ENCODE measurements at regions not wholly inside any gene's neighbourhood (a gene's known extent, or its start where the extent isn't known, plus 50 kb on each side); places are given as distances from the start of the nearest gene placed in this dataset.

DNA sequence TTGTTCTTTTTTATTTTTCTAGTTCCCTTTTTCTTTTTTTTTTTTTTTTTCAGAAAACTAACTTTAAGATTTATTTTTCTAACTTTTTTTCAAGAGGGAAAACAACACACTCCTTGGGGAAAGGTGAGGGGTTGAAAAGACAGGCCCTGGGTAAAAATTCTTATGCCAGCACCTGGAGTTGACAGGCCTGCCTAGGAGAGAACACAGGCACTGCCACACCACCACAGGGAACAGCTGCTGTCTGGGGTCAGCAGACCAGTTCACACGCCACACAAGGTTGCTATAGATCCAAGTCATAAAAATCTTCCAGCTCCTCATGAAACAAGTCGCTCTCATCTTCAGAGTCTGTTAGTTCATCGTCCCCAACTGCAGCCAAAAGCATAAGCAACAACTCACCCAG is 246.4 kb downstream of the C12orf50 start:
- H3K27ac ChIP-seq (ENCODE audit: low read length): no peak overlapping the region
- H3K36me3 ChIP-seq (ENCODE audit: control insufficient read depth, low read depth, low read length): no peaks in the 10 kb centered on the region
- H3K27me3 ChIP-seq (ENCODE audit: control insufficient read depth, insufficient read depth, low read length): no peaks in the 10 kb centered on the region
- no peaks in the 10 kb centered on the region for H3K4me1 ChIP-seq (ENCODE audit: control insufficient read depth, low read depth, low read length)
- no peaks in the 10 kb centered on the region for H3K9me3 ChIP-seq (ENCODE audit: control insufficient read depth, low read depth, low read length)
- no peak overlapping the region for H3K9ac ChIP-seq (ENCODE audit: low read length)
- H3K4me3 ChIP-seq (ENCODE audit: low read length): no peak overlapping the region

- Histone ChIP-seq H3K27ac (ENCODE audit: low read length) (no peak overlapping the region), H3K9ac (ENCODE audit: low read length) (no peak overlapping the region), H3K9me3 (ENCODE audit: control insufficient read depth, low read depth, low read length) (no peaks in the 10 kb centered on the region), H3K4me1 (ENCODE audit: control insufficient read depth, low read depth, low read length) (no peaks in the 10 kb centered on the region), H3K36me3 (ENCODE audit: control insufficient read depth, low read depth, low read length) (no peaks in the 10 kb centered on the region), H3K4me3 (ENCODE audit: low read length) (no peak overlapping the region), H3K27me3 (ENCODE audit: control insufficient read depth, insufficient read depth, low read length) (no peaks in the 10 kb centered on the region)
Observed at GRCh38 chr12:87779858-87780498, 249.2 kb downstream of the C12orf50 start.

- Histone ChIP-seq H3K4me3 (ENCODE audit: low read length) (no peak overlapping the region), H3K36me3 (ENCODE audit: control insufficient read depth, low read depth, low read length) (no peaks in the 10 kb centered on the region), H3K9ac (ENCODE audit: low read length) (no peak overlapping the region), H3K4me1 (ENCODE audit: control insufficient read depth, low read depth, low read length) (no peaks in the 10 kb centered on the region), H3K27me3 (ENCODE audit: control insufficient read depth, insufficient read depth, low read length) (no peaks in the 10 kb centered on the region), H3K27ac (ENCODE audit: low read length) (no peak overlapping the region), H3K9me3 (ENCODE audit: control insufficient read depth, low read depth, low read length) (no peaks in the 10 kb centered on the region)
Observed at GRCh38 chr12:87779016-87779415, 250.2 kb downstream of the C12orf50 start.

- H3K9ac ChIP-seq (ENCODE audit: low read length): no peak overlapping the region
- no peak overlapping the region for H3K4me3 ChIP-seq (ENCODE audit: low read length)
- no peaks in the 10 kb centered on the region for H3K36me3 ChIP-seq (ENCODE audit: control insufficient read depth, low read depth, low read length)
- H3K4me1 ChIP-seq (ENCODE audit: control insufficient read depth, low read depth, low read length): no peaks in the 10 kb centered on the region
- H3K27me3 ChIP-seq (ENCODE audit: control insufficient read depth, insufficient read depth, low read length): no peaks in the 10 kb centered on the region
- no peak overlapping the region for H3K27ac ChIP-seq (ENCODE audit: low read length)
- no peaks in the 10 kb centered on the region for H3K9me3 ChIP-seq (ENCODE audit: control insufficient read depth, low read depth, low read length)
Observed at GRCh38 chr12:87778065-87778464, 251.1 kb downstream of the C12orf50 start.

- no peaks in the 10 kb centered on the region for H3K9me3 ChIP-seq (ENCODE audit: control insufficient read depth, low read depth, low read length)
- H3K9ac ChIP-seq (ENCODE audit: low read length): no peak overlapping the region
- no peak overlapping the region for H3K4me3 ChIP-seq (ENCODE audit: low read length)
- H3K27me3 ChIP-seq (ENCODE audit: control insufficient read depth, insufficient read depth, low read length): no peaks in the 10 kb centered on the region
- H3K27ac ChIP-seq (ENCODE audit: low read length): no peak overlapping the region
- H3K36me3 ChIP-seq (ENCODE audit: control insufficient read depth, low read depth, low read length): no peaks in the 10 kb centered on the region
- H3K4me1 ChIP-seq (ENCODE audit: control insufficient read depth, low read depth, low read length): no peaks in the 10 kb centered on the region
Observed at GRCh38 chr12:87775784-87776183, 253.4 kb downstream of the C12orf50 start.

DNA sequence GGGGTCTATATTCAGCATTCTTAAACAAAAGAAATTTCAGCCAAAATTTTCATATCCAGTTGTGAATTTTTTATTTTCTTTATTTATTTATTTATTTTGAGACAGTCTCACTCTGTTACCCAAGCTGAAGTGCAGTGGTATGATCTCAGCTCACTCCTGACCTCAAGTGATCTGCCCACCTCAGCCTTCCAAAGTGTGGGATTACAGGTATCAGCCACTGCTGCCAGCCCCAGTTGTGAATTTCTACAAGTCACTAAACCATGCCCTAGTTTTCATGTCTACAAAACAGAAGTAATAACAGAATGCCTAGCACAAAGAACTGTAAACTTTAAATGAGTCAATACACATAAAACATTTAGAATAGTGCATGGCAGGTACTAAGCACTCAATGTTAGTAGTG is 254.2 kb downstream of the C12orf50 start:
- no peaks in the 10 kb centered on the region for H3K36me3 ChIP-seq (ENCODE audit: control insufficient read depth, low read depth, low read length)
- H3K4me1 ChIP-seq (ENCODE audit: control insufficient read depth, low read depth, low read length): no peaks in the 10 kb centered on the region
- no peaks in the 10 kb centered on the region for H3K27me3 ChIP-seq (ENCODE audit: control insufficient read depth, insufficient read depth, low read length)
- H3K27ac ChIP-seq (ENCODE audit: low read length): no peak overlapping the region
- no peak overlapping the region for H3K9ac ChIP-seq (ENCODE audit: low read length)
- no peak overlapping the region for H3K4me3 ChIP-seq (ENCODE audit: low read length)
- H3K9me3 ChIP-seq (ENCODE audit: control insufficient read depth, low read depth, low read length): no peaks in the 10 kb centered on the region

GRCh38 chr12:87772401-87772800 is 256.8 kb downstream of the C12orf50 start:
- no peak overlapping the region for H3K27ac ChIP-seq (ENCODE audit: low read length)
- H3K9me3 ChIP-seq (ENCODE audit: control insufficient read depth, low read depth, low read length): no peaks in the 10 kb centered on the region
- H3K4me1 ChIP-seq (ENCODE audit: control insufficient read depth, low read depth, low read length): no peaks in the 10 kb centered on the region

GRCh38 chr12:87768501-87769287 is 260.5 kb downstream of the C12orf50 start:
- H3K9me3 ChIP-seq (ENCODE audit: control insufficient read depth, low read depth, low read length): no peaks in the 10 kb centered on the region
- no peak overlapping the region for H3K9ac ChIP-seq (ENCODE audit: low read length)
- H3K4me3 ChIP-seq (ENCODE audit: low read length): no peak overlapping the region
- no peaks in the 10 kb centered on the region for H3K4me1 ChIP-seq (ENCODE audit: control insufficient read depth, low read depth, low read length)
- no peaks in the 10 kb centered on the region for H3K27me3 ChIP-seq (ENCODE audit: control insufficient read depth, insufficient read depth, low read length)
- no peaks in the 10 kb centered on the region for H3K36me3 ChIP-seq (ENCODE audit: control insufficient read depth, low read depth, low read length)
- no peak overlapping the region for H3K27ac ChIP-seq (ENCODE audit: low read length)

More at GRCh38 chr12:87772401-87772800, 256.8 kb downstream of the C12orf50 start:
- Histone ChIP-seq H3K4me3 (ENCODE audit: low read length) (no peak overlapping the region), H3K9ac (ENCODE audit: low read length) (no peak overlapping the region), H3K27me3 (ENCODE audit: control insufficient read depth, insufficient read depth, low read length) (no peaks in the 10 kb centered on the region), H3K36me3 (ENCODE audit: control insufficient read depth, low read depth, low read length) (no peaks in the 10 kb centered on the region)

- H3K9ac ChIP-seq (ENCODE audit: low read length): no peak overlapping the region
- no peaks in the 10 kb centered on the region for H3K36me3 ChIP-seq (ENCODE audit: control insufficient read depth, low read depth, low read length)
- no peaks in the 10 kb centered on the region for H3K27me3 ChIP-seq (ENCODE audit: control insufficient read depth, insufficient read depth, low read length)
- H3K4me1 ChIP-seq (ENCODE audit: control insufficient read depth, low read depth, low read length): no peaks in the 10 kb centered on the region
- H3K4me3 ChIP-seq (ENCODE audit: low read length): no peak overlapping the region
- H3K27ac ChIP-seq (ENCODE audit: low read length): no peak overlapping the region
- H3K9me3 ChIP-seq (ENCODE audit: control insufficient read depth, low read depth, low read length): no peaks in the 10 kb centered on the region
Observed at GRCh38 chr12:87766044-87766443, 263.2 kb downstream of the C12orf50 start.

DNA sequence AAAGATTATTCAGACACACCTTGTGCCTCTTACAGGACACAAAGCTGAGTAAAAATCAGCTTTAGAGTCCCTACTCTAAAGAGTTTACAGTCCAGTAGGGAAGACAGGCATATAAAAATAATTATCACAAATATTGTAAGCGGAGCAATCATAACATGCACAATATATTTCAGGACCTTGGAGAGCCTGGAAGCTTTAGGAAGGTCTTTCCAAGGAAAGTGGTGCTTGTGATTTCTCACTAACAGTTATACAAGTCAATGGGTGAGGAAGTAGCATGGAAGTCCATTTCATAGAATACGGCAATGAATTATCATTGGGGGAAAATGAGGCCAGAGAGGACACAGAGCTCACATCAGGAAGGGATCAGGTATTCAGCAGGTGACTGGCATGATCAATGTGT is 268.3 kb downstream of the C12orf50 start:
- no peaks in the 10 kb centered on the region for H3K4me1 ChIP-seq (ENCODE audit: control insufficient read depth, low read depth, low read length)
- no peak overlapping the region for H3K4me3 ChIP-seq (ENCODE audit: low read length)
- H3K9ac ChIP-seq (ENCODE audit: low read length): no peak overlapping the region
- no peaks in the 10 kb centered on the region for H3K9me3 ChIP-seq (ENCODE audit: control insufficient read depth, low read depth, low read length)
- no peak overlapping the region for H3K27ac ChIP-seq (ENCODE audit: low read length)
- H3K27me3 ChIP-seq (ENCODE audit: control insufficient read depth, insufficient read depth, low read length): no peaks in the 10 kb centered on the region
- H3K36me3 ChIP-seq (ENCODE audit: control insufficient read depth, low read depth, low read length): no peaks in the 10 kb centered on the region

DNA sequence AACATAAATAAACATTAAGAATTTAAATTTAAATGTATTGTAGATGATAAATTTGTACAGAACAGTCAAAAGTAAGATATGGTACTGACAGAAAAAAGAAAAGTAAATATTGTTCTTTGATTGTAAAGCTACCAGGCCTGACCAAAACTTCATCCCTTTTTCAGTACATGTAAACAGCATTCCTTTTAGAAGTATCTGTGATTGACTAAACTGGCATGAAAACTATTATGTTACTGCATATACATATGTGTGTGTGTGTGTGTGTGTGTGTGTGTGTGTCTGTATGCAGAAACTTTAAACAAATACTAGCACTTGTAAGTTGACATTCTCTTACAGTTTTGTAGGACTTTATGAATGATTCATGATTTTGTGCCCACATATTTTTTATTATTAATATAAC is 270.9 kb downstream of the C12orf50 start:
- no peaks in the 10 kb centered on the region for H3K36me3 ChIP-seq (ENCODE audit: control insufficient read depth, low read depth, low read length)
- no peak overlapping the region for H3K4me3 ChIP-seq (ENCODE audit: low read length)
- H3K4me1 ChIP-seq (ENCODE audit: control insufficient read depth, low read depth, low read length): no peaks in the 10 kb centered on the region
- H3K27me3 ChIP-seq (ENCODE audit: control insufficient read depth, insufficient read depth, low read length): no peaks in the 10 kb centered on the region
- H3K9ac ChIP-seq (ENCODE audit: low read length): no peak overlapping the region
- H3K9me3 ChIP-seq (ENCODE audit: control insufficient read depth, low read depth, low read length): no peaks in the 10 kb centered on the region
- no peak overlapping the region for H3K27ac ChIP-seq (ENCODE audit: low read length)

DNA sequence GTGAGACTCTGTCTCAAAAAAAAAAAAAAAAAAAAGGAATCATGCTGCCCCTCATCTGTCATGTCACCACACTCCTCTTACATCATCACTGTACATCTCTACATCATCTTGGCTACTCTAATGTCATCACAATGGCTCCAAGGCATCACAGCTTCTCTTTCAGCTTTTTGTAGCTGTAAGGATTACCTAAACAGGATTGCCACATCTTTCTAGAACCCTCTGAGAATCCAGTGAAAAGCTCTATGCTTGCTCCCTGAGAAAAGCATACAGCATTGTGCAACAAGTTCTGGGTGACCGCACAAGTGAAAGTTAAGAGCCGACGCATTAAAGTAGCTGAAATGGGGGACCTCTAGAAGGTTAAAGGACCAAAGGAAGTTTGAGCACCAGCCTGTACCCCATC is 272.5 kb downstream of the C12orf50 start:
- no peaks in the 10 kb centered on the region for H3K36me3 ChIP-seq (ENCODE audit: control insufficient read depth, low read depth, low read length)
- no peaks in the 10 kb centered on the region for H3K4me1 ChIP-seq (ENCODE audit: control insufficient read depth, low read depth, low read length)
- no peaks in the 10 kb centered on the region for H3K9me3 ChIP-seq (ENCODE audit: control insufficient read depth, low read depth, low read length)
- no peak overlapping the region for H3K9ac ChIP-seq (ENCODE audit: low read length)
- H3K4me3 ChIP-seq (ENCODE audit: low read length): no peak overlapping the region
- no peak overlapping the region for H3K27ac ChIP-seq (ENCODE audit: low read length)
- no peaks in the 10 kb centered on the region for H3K27me3 ChIP-seq (ENCODE audit: control insufficient read depth, insufficient read depth, low read length)

Data from iPS-18a (cell line).